GM21619 (cell line): ENCODE measurements at regions not wholly inside any gene's neighbourhood (a gene's known extent, or its start where the extent isn't known, plus 50 kb on each side); places are given as distances from the start of the nearest gene placed in this dataset.
A peak's percentile ranks its signal among the peaks of the same experiment; 100 is the strongest.
"Not testable (repeated sequence)": the region's sequence is repeated elsewhere in the genome, so short reads cannot be mapped to it uniquely, and the experiment has no call there.

Experiments used
- ATAC-seq: cut with Tn5 transposase; IDR thresholded peaks from one replicate; pipeline ENCODE4 v1.9.1; 2021; ENCODE audit not compliant: unreplicated experiment

DNA sequence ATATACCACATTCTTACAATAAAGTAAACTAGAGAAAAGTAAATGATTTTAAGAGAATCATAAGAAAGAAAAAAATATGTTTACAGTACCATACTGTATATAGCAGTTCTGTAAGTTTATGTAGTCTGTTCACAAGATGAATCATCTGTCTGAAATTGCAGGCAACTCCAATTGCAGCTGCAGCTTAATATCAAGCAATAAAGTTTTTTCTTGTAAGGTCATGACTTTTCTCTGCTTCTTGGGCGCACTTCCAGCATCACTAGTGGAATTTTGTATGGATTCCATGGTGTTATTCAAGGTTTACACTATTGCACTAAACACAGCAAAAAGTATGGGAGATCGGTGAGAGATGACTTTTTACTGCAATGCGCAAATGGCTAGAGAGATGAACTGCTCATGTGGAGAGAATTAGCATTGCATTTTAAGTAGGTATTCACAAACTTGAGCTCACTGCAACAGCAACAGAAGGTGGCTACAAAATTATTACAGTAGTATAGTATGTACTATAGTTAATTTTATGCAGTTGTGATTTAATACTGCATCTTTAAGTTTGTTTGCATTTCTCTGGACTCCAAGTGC lies 445.4 kb upstream of the OR4E1 start:
- ATAC-seq = no peak

DNA sequence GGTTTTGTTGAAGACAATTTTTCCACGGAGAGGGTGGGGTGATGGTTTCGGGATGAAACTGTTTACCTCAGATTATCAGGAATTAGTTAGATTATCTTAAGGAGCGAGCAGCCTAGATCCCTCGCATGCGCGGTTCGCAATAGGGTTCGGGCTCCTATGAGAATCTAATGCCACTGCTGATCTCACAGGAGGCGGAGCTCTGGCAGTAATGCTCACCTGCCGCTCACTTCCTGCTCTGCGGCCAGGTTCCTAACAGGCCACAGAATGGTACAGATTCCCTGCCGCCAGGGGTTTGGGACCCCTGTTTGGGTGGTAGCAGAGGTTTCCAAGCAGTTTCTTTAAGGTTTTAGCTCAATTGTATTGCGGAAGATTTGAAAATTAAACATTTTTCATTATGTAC lies 439.8 kb upstream of the OR4E1 start:
- ATAC-seq = no peak

GRCh38 chr14:22112004-22112403 lies 438.4 kb upstream of the OR4E1 start:
- ATAC-seq = no peak

GRCh38 chr14:22107753-22108152 lies 434.1 kb upstream of the OR4E1 start:
- no peak for ATAC-seq

DNA sequence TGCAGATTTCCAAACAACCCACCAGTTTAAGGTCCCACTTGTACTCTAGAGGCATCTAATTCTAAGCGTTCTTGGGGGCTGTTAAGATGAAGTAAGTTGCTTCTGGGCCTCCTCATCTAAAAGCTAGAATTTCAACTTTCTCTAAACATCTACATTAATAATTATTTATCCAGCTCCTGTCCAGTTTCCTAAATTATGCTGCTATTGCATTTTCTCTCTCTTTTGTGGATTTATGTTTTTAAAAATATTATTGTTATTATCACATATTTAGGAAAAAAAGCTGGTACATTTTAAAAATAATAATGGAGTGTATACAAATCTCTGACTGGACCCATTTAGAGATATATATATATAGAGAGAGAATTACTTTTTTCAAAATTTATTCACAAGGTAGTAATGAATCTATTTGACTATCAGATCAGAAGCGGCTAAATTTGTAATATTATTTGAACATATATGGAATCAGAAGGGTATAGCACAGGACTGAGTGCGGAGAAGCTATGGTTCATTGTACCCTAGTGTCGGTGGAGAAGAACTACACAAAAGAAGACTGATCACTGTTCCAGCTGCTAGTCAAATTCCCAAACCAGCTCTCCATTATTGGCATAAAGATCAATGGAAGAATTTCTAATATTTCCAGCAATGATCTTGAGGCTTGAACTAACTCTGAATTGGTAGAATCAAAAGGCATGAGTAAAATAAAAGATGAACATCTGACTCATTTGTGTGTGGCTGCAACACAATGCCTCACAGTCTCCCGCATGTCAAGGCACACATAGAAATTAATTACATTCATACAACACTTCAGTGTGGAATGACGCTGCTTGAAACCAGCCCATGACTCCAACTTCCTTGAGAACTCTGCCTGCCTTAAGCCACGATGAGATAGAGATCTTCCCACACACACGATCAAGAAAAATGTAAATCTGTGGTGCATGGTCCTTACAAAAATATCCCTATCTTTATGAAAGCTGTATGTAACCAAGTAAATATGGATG lies 433.4 kb upstream of the OR4E1 start:
- ATAC-seq = no peak

- ATAC-seq = no peak
Observed at GRCh38 chr14:22105624-22106006, 432.0 kb upstream of the OR4E1 start.

GRCh38 chr14:22105006-22105623 lies 431.5 kb upstream of the OR4E1 start:
- no peak for ATAC-seq

GRCh38 chr14:22100764-22101120 lies 427.1 kb upstream of the OR4E1 start:
- ATAC-seq = not testable (repeated sequence)

GRCh38 chr14:22099942-22100763 lies 426.5 kb upstream of the OR4E1 start:
- ATAC-seq = peak; percentile 79

DNA sequence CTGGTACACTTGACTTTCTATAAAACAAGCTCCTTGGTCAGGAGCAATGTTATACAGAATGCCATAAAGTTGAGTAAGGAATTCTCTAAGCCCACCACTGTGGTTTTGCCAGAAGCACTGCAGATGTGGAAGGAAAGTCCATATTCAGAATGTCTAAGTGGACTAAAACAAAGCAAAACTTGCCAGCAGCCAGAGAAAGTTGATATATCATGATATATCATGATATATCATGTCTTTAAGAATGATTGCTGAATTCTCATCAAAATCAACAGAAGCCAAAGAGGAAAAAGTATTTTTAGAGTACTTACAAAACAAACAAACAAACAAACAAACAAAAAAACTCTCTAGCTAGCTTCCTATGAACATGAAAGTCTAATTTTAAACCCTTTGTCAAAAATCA lies 424.8 kb upstream of the OR4E1 start:
- ATAC-seq = no peak

DNA sequence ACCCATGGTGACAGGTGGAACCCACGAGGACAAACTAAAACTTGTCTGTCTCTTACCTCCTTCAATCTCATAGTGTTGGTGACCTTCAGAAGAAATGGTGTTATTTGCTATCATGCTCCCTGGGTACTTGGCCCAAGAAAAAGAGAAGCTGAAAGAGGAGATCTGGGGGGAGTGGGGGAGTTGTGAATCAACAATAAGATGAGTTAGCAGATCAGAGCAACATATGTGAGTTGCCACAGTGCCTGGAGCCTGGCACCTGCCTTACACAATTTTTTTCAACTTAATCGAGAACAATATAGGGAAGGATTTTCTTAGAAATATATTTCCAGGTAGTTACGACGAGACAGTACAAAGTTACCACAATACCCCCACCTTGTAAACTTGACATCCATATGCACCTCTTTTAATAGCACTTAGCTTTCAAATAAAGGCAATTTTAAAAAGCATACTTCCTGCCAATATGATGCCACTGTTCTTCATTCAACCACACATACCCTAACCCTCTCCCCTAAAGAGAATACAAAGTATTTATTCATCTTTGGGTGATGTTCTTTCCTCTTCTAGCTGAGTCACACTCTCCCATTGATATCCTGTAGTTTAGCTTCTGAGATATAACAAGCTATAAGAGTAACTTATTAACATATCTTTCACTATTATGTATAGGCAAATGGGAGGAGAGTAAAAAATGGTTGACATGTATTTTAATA lies 424.1 kb upstream of the OR4E1 start:
- no peak for ATAC-seq

DNA sequence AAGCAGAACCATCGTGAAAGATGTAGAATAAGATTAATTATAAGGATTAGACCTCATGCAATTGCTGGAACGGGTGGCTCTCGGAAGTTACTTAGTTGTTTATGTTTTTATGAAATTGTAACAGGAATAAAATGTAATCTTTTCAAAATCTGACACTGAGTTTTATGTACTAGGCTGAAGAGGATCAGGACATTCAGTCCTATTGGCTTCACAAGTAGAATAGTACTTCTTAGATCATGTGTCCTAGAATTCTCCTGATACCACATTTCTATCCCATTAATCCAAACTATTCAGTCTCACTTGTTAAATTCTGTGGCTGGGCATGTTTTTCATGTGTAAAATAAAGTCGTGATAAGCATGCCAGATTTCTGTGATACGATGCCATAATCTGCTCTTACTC lies 423.5 kb upstream of the OR4E1 start:
- no peak for ATAC-seq

GRCh38 chr14:22096514-22096895 lies 422.9 kb upstream of the OR4E1 start:
- no peak for ATAC-seq

DNA sequence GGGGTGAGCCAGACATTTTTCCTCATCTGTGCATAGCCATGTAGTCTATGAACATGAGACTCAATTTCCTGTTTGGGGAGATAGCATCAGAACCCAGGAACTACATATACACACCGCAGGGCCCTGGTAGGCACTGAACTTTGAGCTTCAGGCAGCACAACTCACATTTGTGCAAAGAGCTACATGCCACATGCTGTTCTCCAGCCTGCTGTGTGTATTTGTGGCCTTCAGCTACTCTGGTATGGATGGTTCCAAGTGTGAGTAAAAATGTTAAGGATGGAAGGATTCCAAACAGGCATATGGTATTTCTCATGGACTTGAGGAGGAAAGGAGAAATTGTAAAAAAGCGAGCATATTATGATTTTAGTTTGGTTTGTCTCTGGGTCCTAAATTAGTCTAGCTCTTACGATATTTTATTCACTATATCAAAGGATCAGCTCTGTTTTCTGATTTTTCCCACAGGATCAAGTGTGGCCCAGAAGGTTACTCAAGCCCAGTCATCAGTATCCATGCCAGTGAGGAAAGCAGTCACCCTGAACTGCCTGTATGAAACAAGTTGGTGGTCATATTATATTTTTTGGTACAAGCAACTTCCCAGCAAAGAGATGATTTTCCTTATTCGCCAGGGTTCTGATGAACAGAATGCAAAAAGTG lies 422.4 kb upstream of the OR4E1 start:
- no peak for ATAC-seq

GRCh38 chr14:22089940-22090339 lies 416.3 kb upstream of the OR4E1 start:
- no peak for ATAC-seq

DNA sequence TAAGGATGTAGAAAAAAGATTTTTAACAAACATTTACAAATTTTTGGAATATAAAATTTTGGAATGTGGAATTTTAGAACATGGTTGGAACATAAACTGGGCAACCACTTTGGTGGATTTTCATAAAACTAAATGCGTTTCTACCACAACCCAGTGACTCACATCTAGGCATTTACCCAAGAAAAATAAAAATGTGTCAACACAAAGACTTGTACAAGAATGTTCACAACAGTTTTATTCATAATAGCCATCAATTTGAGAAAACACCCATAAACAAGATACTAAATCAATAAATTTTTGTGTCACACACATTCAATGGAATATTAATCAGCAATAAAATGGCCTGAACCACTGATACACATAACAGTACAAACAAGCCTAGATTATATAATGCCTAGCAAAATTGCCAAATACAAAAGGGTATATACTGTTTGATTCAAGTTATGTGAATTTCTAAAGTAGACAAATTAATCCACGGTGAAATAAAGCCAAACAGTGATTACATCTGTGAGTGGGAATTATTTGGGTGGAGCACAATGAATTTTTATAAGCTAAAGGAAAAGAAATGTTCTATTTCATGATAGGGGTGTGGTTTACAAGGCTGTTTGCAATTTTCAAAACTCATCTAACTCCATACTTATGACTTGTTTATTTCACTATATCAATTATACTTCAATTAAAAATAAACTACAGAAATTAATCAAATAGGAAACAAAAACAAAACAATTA lies 415.2 kb upstream of the OR4E1 start:
- ATAC-seq = no peak

- ATAC-seq = no peak
Observed at GRCh38 chr14:22086131-22086530, 412.5 kb upstream of the OR4E1 start.

- ATAC-seq = no peak
Observed at GRCh38 chr14:22084393-22085281, 411.0 kb upstream of the OR4E1 start.
